Activated CD4-positive, CD25-positive, alpha-beta regulatory T cell treated with anti-CD3 and anti-CD28 coated beads, Interleukin-2, amount 50 U/mL, for 24 hours (primary cell): ENCODE measurements at regions not wholly inside any gene's neighbourhood (a gene's known extent, or its start where the extent isn't known, plus 50 kb on each side); places are given as distances from the start of the nearest gene placed in this dataset.

Experiments used
- ATAC-seq, 2 donors: fragments of 150-1000 bp; cut with Tn5 transposase; one replicate each; pipeline ENCODE4 v1.10.0; 2021; ENCODE audit warnings: mild to moderate bottlenecking in 1 of 2, moderate library complexity in 1 of 2

DNA sequence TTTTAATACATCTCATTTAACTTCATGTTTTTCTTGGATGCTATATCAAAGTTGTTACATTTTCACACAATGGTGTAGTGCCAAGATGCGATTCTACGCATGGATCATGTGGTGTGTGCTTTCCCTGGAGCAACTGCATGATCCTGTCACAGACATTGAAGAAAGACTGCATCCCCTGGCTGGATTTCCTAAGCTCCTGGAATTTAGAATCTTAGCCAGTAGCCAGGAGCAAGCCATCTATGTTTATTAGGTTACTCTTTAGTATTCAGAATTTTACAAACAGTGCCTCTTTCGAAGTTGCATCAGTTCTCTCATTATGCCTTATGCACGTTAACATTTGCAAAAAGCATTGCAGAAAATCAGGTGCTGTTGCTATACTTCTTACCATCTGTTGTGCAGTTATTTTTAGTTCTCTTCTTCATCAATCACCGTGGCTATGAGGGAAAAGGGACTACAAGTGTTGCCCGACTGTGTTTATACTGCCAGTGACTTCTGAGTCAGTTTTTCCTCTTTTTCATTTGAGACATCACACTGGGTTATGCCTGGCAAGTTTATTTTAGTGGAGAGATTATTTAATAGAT lies 584.2 kb downstream of the BCKDHB start:
- no peak for ATAC-seq

DNA sequence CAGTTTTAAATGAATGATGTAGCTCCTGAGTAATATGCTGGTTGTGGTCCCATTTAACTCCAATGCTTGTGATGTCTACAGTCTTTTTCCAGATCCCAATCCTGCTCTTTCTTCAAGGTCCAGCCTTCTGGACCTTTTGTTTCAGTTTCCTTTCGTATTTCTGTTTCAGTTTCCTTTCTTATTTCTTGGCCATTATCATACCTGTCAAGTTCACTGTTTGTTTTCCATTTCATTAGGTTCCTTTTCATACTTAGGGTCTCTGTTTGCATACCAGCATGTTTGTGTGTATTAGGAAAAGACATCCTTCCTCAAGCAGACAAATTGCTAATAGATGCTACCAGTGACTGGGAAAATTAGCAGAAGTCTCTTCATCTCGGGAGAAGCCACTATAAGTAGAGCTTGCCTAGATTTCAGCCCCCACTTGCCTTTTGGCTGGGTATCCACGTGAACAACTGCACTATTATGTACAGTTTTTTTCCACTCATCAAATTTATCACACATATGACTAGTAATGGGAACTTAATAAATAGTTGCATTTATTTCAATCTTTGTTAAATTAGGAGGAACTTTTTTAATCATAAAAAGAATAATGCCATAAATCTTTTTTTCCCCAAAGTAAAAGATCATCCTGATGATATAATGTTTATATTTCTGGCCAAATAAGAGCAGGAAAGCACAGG lies 583.4 kb downstream of the BCKDHB start:
- ATAC-seq: no peak

DNA sequence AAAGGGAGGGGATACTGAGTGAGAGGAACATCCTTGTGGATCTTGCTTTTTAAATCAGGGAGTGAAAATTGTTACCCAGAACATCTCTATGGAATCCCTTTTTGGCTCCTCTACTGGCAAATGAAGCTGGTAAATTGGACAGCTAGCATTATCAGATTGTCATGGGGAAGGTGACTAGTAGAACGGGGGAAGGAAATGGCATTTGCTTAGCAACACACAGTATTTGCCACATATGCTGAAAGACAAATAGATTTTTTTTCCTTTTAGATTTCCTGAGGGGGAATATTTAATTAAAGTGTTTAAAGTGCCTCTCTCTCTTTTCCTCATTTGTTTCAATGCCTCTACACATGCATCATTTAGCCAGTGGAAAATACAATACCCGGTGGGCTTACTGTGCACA lies 573.5 kb downstream of the BCKDHB start:
- ATAC-seq: no peak

GRCh38 chr6:80676386-80676785 lies 569.9 kb downstream of the BCKDHB start:
- no peak for ATAC-seq

DNA sequence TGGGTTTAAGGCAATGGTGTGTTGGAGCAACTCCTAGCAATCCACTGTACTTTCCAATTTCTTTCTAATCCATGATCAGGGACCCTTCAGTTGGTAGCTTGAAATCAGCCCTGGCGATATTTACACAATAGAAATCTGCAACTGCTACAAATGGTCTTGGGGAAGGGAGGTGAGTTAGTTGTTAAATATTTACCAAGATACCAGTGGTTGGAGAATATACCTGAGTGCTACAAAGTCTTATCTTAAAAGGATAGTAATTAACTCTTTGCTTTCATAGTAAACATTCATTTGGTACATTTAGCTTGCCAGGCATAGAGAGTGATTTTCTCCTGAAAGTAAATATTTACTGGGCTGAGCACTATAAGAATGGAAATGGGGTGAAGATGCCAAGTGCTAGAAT lies 568.2 kb downstream of the BCKDHB start:
- no peak for ATAC-seq

- no peak for ATAC-seq
These were observed 566.9 kb downstream of the BCKDHB start for GRCh38 chr6:80673367-80673766.

GRCh38 chr6:80667006-80667405 lies 560.5 kb downstream of the BCKDHB start:
- ATAC-seq: no peak

GRCh38 chr6:80658926-80659325 lies 552.5 kb downstream of the BCKDHB start:
- no peak for ATAC-seq

DNA sequence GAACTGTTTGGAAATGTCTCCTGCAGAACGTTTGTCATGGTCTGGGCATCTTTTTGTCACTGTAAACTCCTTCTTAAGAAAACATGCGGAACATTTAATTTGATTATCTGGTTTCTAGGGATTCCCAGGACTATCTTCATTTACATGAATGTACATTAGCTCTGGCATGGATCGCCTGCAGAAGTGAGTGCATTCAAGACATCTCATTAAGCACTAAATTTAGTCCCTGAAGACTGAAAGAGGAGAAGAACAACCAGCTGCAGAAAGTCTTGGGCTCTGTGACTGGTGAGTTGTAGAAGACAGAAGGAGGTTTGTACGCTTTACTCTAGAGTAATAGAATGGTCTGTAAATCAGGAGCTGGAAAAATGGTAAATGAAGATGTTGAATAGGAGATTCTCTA lies 540.7 kb downstream of the BCKDHB start:
- no peak for ATAC-seq

DNA sequence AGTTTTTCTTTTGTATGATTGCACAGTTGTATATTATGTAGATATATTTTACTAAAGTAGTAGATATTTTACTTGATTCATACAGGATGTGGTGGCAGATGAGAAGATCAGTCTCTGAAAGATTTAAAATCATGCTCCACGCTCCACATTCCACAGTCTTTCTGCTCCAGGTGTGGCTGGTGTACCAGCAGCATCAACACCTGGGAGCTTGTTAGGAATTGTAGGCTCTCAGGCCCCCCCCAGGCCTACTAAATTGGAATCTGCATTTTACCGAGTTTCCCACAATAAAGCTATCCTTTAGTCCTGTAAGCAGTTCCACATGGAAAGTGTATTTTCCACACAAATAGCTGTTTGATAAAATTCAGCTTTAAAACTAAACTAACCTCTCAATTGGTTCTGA lies 537.4 kb downstream of the BCKDHB start:
- no peak for ATAC-seq

GRCh38 chr6:80642452-80642851 lies 536.0 kb downstream of the BCKDHB start:
- no peak for ATAC-seq

DNA sequence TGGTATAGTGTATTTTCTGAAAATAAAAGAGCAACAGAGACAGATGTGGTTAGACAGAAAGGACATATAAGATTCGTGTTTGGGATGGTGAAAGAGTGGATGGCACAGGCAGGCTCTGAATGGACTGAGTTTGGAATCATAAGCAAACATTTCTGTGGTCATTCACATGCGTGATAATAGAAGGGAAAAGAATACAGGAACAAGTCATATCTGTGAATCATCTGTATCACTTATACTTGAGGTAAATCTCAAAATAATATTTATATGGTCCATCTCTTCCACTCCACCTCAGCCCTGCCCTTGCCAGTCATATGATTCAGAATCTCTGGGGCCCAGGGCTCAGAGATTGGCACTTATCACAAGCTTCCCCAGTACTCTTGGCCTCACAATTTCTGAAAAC lies 535.1 kb downstream of the BCKDHB start:
- ATAC-seq: no peak

DNA sequence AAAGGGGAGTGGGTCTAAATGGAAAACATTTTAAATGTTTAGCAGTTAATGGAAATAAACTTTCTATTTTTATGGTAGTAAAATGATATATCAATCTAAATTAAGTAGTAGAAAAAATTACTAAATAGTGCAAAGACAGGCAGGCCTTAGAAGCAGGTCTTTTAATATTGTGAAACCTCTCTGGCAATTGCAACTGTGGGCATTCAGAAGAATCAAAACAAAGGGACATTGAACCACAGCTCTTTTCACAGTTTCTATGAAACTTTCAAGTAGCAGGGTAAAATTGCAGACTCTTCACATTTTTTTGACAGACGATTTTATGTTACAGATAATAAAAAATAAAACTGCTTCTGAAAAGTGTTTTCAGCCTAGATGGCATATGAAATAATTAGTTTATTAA lies 533.7 kb downstream of the BCKDHB start:
- no peak for ATAC-seq

DNA sequence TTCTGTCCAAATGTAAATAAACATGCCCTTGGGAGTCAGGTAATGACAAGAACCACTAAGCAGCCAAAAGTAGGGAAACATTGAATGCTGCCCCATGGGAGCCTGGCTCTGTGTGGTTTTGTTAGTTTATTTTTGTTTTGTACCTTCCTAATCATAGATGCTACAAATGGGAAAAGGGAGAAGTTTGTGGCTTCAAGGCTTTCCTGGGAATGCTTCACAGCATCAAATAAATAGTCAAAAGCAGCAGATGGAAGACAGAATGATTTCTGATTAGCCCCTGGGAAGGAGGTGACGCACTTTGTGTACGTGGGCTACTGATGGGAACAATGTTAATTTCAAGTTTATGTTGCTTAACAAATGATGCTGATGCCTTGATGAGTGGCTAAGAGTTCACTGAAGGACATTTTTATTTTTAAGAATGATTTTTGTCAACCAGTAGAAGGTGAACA lies 532.7 kb downstream of the BCKDHB start:
- no peak for ATAC-seq

DNA sequence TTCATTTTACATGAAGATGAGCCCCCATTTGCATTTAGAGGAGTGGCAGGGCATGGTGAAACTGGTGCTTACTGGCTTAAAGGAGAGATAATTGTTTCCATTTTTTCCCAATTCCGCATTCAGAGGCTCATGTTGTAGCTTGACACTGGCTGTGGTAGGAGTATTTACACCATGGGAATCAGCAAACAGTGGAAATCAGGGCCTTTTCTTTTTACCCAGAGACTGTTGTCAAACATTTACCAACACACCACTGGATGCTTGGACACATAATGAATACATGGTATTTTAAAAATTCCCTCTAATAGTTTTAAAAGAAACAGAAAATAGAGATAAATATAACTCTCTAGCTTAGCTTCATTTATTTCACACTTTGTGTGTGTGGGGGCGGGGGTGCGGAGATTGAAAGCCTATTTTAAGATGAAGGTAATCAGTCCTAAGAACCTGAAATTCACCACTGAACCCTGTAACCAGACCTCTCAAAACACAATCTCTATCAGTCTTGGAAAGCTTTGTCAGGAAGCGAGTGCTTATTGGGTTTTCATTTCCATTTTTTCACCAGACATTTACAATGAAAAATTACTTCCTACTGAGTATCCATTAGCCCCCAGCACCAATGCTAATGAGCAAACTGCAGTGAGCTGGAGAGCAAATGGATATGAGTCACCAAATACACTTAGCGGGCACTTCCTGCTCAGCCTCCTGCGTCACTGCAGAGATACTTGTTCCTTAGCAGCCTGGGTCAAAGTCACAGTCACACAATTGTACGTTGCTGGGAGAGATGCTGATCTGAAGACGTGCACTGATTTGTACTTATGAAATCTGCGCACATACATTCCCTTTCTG lies 532.0 kb downstream of the BCKDHB start:
- ATAC-seq: no peak

GRCh38 chr6:80637312-80637711 lies 530.8 kb downstream of the BCKDHB start:
- ATAC-seq: no peak

DNA sequence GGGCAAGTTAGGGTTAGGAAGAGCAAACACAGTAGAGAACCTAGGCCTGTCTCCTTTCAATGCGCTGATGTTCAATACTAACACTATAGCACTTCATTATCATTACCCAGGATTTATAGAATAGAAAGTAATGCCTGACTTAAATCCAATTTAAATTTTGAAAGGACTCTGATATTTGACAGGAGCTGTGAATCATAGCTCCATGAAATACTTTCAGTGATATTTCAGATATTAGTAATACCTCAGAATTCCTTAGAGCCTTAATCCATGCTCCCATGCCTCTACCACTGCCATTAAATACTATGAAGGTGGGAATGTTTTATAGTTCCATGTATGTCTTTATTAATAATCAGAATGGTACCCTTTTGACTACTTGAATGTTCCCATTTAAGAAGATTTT lies 530.2 kb downstream of the BCKDHB start:
- ATAC-seq: no peak

DNA sequence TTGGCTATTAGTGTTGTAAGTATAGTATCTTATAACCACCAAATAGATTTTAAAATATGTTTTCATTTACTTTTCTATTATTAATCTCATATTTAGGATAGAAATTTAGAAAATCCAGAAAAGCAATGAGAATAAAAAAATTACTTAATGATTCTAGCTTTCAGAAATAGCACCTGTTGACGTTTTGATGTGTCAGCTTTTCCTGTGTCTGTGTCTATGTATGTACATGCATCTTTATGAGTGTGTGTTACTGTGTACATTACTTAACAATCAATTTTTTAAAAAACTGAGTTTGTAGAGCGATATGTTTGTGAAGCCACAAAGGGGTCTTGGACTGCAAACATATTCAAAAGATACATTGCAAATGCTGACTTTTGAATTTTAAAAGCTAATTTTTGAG lies 526.9 kb downstream of the BCKDHB start:
- ATAC-seq: no peak

GRCh38 chr6:80625405-80625804 lies 518.9 kb downstream of the BCKDHB start:
- no peak for ATAC-seq

DNA sequence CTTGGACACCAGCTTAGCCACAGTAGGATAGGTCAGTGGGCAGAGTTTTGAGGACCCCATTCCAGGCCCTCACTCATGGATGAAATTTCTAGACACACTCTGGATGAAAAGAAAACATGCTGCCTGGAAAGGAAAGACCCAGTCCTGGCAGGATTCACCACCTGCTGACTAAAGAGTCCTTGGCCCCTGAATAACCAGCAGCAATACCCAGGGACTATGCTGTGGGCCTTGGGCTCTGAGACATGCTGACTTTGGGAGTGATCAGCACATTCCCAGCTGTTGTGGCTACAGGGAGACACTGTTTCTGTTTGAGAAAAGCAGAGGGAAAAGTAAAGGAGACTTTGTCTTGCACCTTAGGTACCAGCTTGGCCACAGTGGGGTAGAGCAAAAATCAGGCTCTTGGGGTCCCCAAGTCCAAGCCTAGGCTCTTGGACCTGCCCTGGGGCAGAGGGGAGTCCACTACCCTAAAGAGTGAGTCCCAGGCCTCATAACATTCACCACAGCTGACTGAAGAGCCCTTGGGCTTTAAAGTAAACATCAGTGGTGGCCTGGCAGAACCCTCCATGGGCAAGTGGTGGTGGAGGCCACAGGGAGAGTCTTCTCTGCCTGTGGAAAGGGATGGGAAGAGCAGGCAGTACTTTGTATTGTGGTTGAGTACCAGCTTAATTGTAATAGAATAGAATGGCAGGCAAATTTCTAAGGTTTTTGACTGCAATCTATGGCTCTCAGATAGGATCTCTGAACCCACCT lies 516.8 kb downstream of the BCKDHB start:
- ATAC-seq: no peak

GRCh38 chr6:80622641-80623040 lies 516.2 kb downstream of the BCKDHB start:
- no peak for ATAC-seq

DNA sequence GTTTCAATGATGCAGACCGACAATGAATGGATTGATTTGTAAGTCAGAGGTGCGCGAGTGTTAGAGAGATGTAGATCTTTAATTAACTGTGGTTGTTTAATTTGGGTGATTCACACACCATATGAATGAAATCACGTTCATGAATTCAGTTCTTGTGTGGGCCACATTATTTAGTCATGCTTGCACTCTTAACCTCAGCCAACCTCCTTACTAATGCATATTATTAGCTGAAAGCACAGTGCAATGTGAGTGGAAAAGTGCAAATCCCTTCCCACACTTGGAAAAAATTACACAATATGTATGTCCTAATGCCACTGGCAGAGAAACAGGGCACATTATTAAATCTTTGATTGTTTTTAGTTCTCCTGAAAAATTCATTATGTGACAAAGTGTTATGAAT lies 512.5 kb downstream of the BCKDHB start:
- no peak for ATAC-seq

- no peak for ATAC-seq
These were observed 504.4 kb downstream of the BCKDHB start for GRCh38 chr6:80610846-80611245.
